Stomach (tissue), 8 donors: ENCODE measurements at regions not wholly inside any gene's neighbourhood (a gene's known extent, or its start where the extent isn't known, plus 50 kb on each side); places are given as distances from the start of the nearest gene placed in this dataset.

ENCODE experiments used
- DNase-seq, 2 donors: peaks; one replicate each; pipeline versions ENCODE4 v3.0.0 to v3.0.0-alpha.2; 2013 to 2019
- H3K27ac ChIP-seq, 5 donors: fragments of 200-600 bp in 4 of 5; sonication (generic) in 4 of 5; one replicate each; pipeline ENCODE4 v1.5.1; 2013 to 2019; ENCODE audit warnings: mild to moderate bottlenecking in 1 of 5, moderate library complexity in 1 of 5
- H3K27me3 ChIP-seq, 3 donors: fragments of 200-600 bp; sonication (generic); one replicate each; pipeline ENCODE4 v1.5.1; 2017 to 2019; ENCODE audit warnings: mixed run types in 1 of 3
- H3K36me3 ChIP-seq, 4 donors: fragments of 200-600 bp; sonication (generic); 1 replicate in 3 of 4; 2 replicates in 1 of 4; pipeline ENCODE4 v1.5.1; 2016 to 2019
- H3K4me1 ChIP-seq, 4 donors: fragments of 200-600 bp; sonication (generic); one replicate each; pipeline ENCODE4 v1.5.1; 2016 to 2019
- H3K4me3 ChIP-seq, 4 donors: fragments of 200-600 bp; sonication (generic) in 3 of 4; one replicate each; pipeline ENCODE4 v1.5.1; 2016 to 2019; ENCODE audit warnings: mild to moderate bottlenecking in 1 of 4
- H3K9me3 ChIP-seq, 4 donors: fragments of 200-600 bp; sonication (generic); one replicate each; pipeline ENCODE4 v1.5.1; 2016 to 2019
- CTCF ChIP-seq, 7 experiments: fragments of 450-650 bp in 4 of 7; fragments of 200-600 bp in 3 of 7; sonication (generic) in 3 of 7; IDR thresholded peaks; one replicate each; pipeline ENCODE4 v1.5.1; 2016 to 2019; ENCODE audit warnings: antibody characterized with exemption in 7 of 7, control low read depth in 2 of 7, mild to moderate bottlenecking in 1 of 7
- EP300 ChIP-seq: sonication (generic); formaldehyde crosslinking; IDR thresholded peaks from one replicate; pipeline ENCODE4 v1.6.1; 2017; ENCODE audit warnings: antibody characterized with exemption
- POLR2A ChIP-seq, 4 donors: fragments of 450-650 bp; IDR thresholded peaks; one replicate each; pipeline ENCODE4 v1.6.1; 2016; ENCODE audit warnings: antibody characterized with exemption in 4 of 4, control low read depth in 2 of 4, mild to moderate bottlenecking in 1 of 4, moderate library complexity in 1 of 4
- POLR2AphosphoS5 ChIP-seq, 3 donors: sonication (generic); formaldehyde crosslinking; IDR thresholded peaks; one replicate each; pipeline ENCODE4 v1.6.1; 2016; ENCODE audit warnings: antibody characterized with exemption in 3 of 3
- WGBS, 5 donors: extraction: QIAGEN DNeasy Blood & Tissue Kit in 3 of 5; methylation state at CpG; one replicate each; pipeline versions ENCODE4 v1.1.5 to v1.1.7; 2013 to 2018; 5-methylcytosine and 5-hydroxymethylcytosine counted together
- intact Hi-C: fragments of 100-400 bp; cut with DNase I; formaldehyde crosslinking; loops from one replicate; pipeline ENCODE4 v1.15.1; 2023; ENCODE audit warnings: low total_unique reads
- donor health status: healthy with polysubstance abuse.
- donor health status: Bipolar disorder and iron deficiency.
- donor health status: healthy.

GRCh38 chr2:84022810-84023431 lies 436.2 kb downstream of the SUCLG1 start:
- TF ChIP-seq EP300 (no peak), POLR2A (IDR thresholded peaks at IDR 0.05) (no peak), POLR2AphosphoS5 (IDR thresholded peaks at IDR 0.05) (no peak), CTCF (IDR thresholded peaks at IDR 0.05) (peak in 4 of 7 experiments; percentile 18 to 42 (median 40))

GRCh38 chr2:84017010-84017409 lies 442.1 kb downstream of the SUCLG1 start:
- no peak for DNase-seq
- H3K4me3 ChIP-seq, result no peak overlapping the region
- H3K9me3 ChIP-seq, result peaks cover 0 to 3% (median 0%) of the 10 kb centered on the region in 4 donors
- H3K4me1 ChIP-seq, result no peaks in the 10 kb centered on the region
- H3K27ac ChIP-seq, result no peak overlapping the region
- no peaks in the 10 kb centered on the region for H3K27me3 ChIP-seq
- no peak for TF ChIP-seq EP300
- no peak for TF ChIP-seq CTCF (IDR thresholded peaks at IDR 0.05)
- intact Hi-C loops, result no loop called here
- no peaks in the 10 kb centered on the region for H3K36me3 ChIP-seq

More at GRCh38 chr2:84022810-84023431, 436.2 kb downstream of the SUCLG1 start:
- H3K4me1 ChIP-seq, result no peaks in the 10 kb centered on the region
- no peaks in the 10 kb centered on the region for H3K9me3 ChIP-seq
- intact Hi-C loops, result loop anchor here (10.0 kb wide), 1 partner anchor 292 kb away; no protein-coding TSS in a partner anchor
- peak in 1 of 2 donors; percentile 75 for DNase-seq
- no peak overlapping the region for H3K4me3 ChIP-seq
- 35 to 43% (median 41%) methylated on average over 5 of the region's 5 CpGs for WGBS, 5 donors
- H3K27me3 ChIP-seq, result no peaks in the 10 kb centered on the region
- no peaks in the 10 kb centered on the region for H3K36me3 ChIP-seq
- H3K27ac ChIP-seq, result no peak overlapping the region

- no peak for DNase-seq
- Histone ChIP-seq H3K9me3 (peaks cover 0 to 3% (median 0%) of the 10 kb centered on the region in 4 donors), H3K27me3 (no peaks in the 10 kb centered on the region), H3K36me3 (no peaks in the 10 kb centered on the region), H3K4me1 (no peaks in the 10 kb centered on the region), H3K27ac (no peak overlapping the region), H3K4me3 (no peak overlapping the region)
- TF ChIP-seq EP300, result no peak
- no peak for TF ChIP-seq POLR2AphosphoS5 (IDR thresholded peaks at IDR 0.05)
- no peak for TF ChIP-seq POLR2A (IDR thresholded peaks at IDR 0.05)
- TF ChIP-seq CTCF (IDR thresholded peaks at IDR 0.05), result no peak
- intact Hi-C loops, result no loop called here
- WGBS, 5 donors, result 91 to 95% (median 93%) methylated on average over 5 of the region's 5 CpGs
Observed at GRCh38 chr2:84016183-84016582, 442.9 kb downstream of the SUCLG1 start.

GRCh38 chr2:83997889-83998288 lies 461.2 kb downstream of the SUCLG1 start:
- Histone ChIP-seq H3K27ac (no peak overlapping the region), H3K9me3 (no peaks in the 10 kb centered on the region), H3K4me1 (no peaks in the 10 kb centered on the region), H3K27me3 (no peaks in the 10 kb centered on the region), H3K36me3 (no peaks in the 10 kb centered on the region), H3K4me3 (no peak overlapping the region)
- intact Hi-C loops, result no loop called here
- WGBS, 5 donors, result 86 to 93% (median 89%) methylated on average over 2 of the region's 2 CpGs
- TF ChIP-seq POLR2A (IDR thresholded peaks at IDR 0.05) (no peak), CTCF (IDR thresholded peaks at IDR 0.05) (no peak), EP300 (no peak), POLR2AphosphoS5 (IDR thresholded peaks at IDR 0.05) (no peak)
- DNase-seq, result no peak
